ENCODE measurements at regions not wholly inside any gene's neighbourhood (a gene's known extent, or its start where the extent isn't known, plus 50 kb on each side); places are given as distances from the start of the nearest gene placed in this dataset.

- Mint-ChIP-seq H3K4me1 (peaks cover 14% of the 10 kb centered on the region in 2 experiments), H3K36me3 (ENCODE audit: insufficient read depth in 1 of 3, low read depth in 3 of 3) (no peaks in the 10 kb centered on the region), H3K4me3 (no peak overlapping the region), H3K9me3 (no peaks in the 10 kb centered on the region; a peak in 1 of 5 replicates), H3K27me3 (ENCODE audit: low read depth) (no peaks in the 10 kb centered on the region; the same call in 1 of the 2 replicates), H3K27ac (no peak overlapping the region)
- no peak overlapping the region for H2BK15ac ChIP-seq (ENCODE audit: low read depth, low read length)
- no peak overlapping the region for H2BK120ac ChIP-seq (ENCODE audit: low read depth, low read length, poor library complexity, severe bottlenecking)
- no peak overlapping the region for H3K27ac ChIP-seq (ENCODE audit: insufficient read length, low read depth, low read length)
- no peaks in the 10 kb centered on the region for H3K79me2 ChIP-seq (ENCODE audit: insufficient read depth, low read length)
- H3K4me2 ChIP-seq (ENCODE audit: insufficient read depth, insufficient read length, low read length): no peak overlapping the region
- H2BK12ac ChIP-seq (ENCODE audit: insufficient read length, low read depth, low read length): no peak overlapping the region
- no peak overlapping the region for H4K91ac ChIP-seq (ENCODE audit: insufficient read length, low read depth, low read length)
- no CpG with 5 or more reads among the region's 7 CpGs for WGBS (ENCODE audit: extremely low coverage, insufficient read length, low lambda C conversion rate)
- H3K18ac ChIP-seq (ENCODE audit: insufficient read length, low read depth, low read length): no peak overlapping the region
- no peak overlapping the region for H3K4ac ChIP-seq (ENCODE audit: low read depth, low read length)
- no peak overlapping the region for H2AK5ac ChIP-seq (ENCODE audit: insufficient read length, low read length)
- H4K5ac ChIP-seq (ENCODE audit: insufficient read length, low read depth, low read length): no peak overlapping the region
- peaks cover 7% of the 10 kb centered on the region; the same call in 1 of the 2 replicates for H3K4me1 ChIP-seq (ENCODE audit: insufficient read depth, low read length)
- peak; percentile 85 for DNase-seq
- no peaks in the 10 kb centered on the region for H3K23me2 ChIP-seq (ENCODE audit: insufficient read length, low read depth, low read length, poor library complexity, severe bottlenecking)
- no peaks in the 10 kb centered on the region for H4K20me1 ChIP-seq (ENCODE audit: control insufficient read depth, insufficient read depth, insufficient read length)
- no peak overlapping the region for H3T11ph ChIP-seq (ENCODE audit: low read length)
- H2BK20ac ChIP-seq (ENCODE audit: low read depth, low read length, poor library complexity, severe bottlenecking): no peak overlapping the region
- H3K9me3 ChIP-seq (ENCODE audit: control insufficient read depth, low read depth, low read length): no peaks in the 10 kb centered on the region
- H3K56ac ChIP-seq (ENCODE audit: insufficient read length, low read depth, low read length): no peak overlapping the region
- no peak overlapping the region for H2BK5ac ChIP-seq (ENCODE audit: insufficient read length, low read length)
- no peaks in the 10 kb centered on the region for H3K27me3 ChIP-seq (ENCODE audit: insufficient read depth, low read length)
- H3K23ac ChIP-seq (ENCODE audit: insufficient read length, low read depth, low read length): no peak overlapping the region
- no peak overlapping the region for H4K8ac ChIP-seq (replicated peaks; ENCODE audit: insufficient read length, low read depth, low read length)
- no peak overlapping the region for H3K9ac ChIP-seq (ENCODE audit: extremely low read depth, insufficient read length, low read length)
- no peak overlapping the region for H3K14ac ChIP-seq (ENCODE audit: insufficient read depth, low read length)
- TF ChIP-seq, protein P1, sequence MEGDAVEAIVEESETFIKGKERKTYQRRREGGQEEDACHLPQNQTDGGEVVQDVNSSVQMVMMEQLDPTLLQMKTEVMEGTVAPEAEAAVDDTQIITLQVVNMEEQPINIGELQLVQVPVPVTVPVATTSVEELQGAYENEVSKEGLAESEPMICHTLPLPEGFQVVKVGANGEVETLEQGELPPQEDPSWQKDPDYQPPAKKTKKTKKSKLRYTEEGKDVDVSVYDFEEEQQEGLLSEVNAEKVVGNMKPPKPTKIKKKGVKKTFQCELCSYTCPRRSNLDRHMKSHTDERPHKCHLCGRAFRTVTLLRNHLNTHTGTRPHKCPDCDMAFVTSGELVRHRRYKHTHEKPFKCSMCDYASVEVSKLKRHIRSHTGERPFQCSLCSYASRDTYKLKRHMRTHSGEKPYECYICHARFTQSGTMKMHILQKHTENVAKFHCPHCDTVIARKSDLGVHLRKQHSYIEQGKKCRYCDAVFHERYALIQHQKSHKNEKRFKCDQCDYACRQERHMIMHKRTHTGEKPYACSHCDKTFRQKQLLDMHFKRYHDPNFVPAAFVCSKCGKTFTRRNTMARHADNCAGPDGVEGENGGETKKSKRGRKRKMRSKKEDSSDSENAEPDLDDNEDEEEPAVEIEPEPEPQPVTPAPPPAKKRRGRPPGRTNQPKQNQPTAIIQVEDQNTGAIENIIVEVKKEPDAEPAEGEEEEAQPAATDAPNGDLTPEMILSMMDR (conservative IDR thresholded peaks at IDR 0.05): peak; percentile 88
- no peak overlapping the region for H2AFZ ChIP-seq (ENCODE audit: low read length)
- no peaks in the 10 kb centered on the region for H3K79me1 ChIP-seq (ENCODE audit: insufficient read depth, low read depth, low read length, poor library complexity, severe bottlenecking)
Measured at GRCh38 chr2:185291035-185291647, 447.5 kb upstream of the FSIP2 start.

Measured in H9 (cell line).